SU-DHL-6 (cell line): ENCODE measurements at regions not wholly inside any gene's neighbourhood (a gene's known extent, or its start where the extent isn't known, plus 50 kb on each side); places are given as distances from the start of the nearest gene placed in this dataset.
"Not testable (repeated sequence)": the region's sequence is repeated elsewhere in the genome, so short reads cannot be mapped to it uniquely, and the experiment has no call there.

ENCODE experiments used
- H2AFZ ChIP-seq: fragments of 200-600 bp; sonication (generic); 2 replicates; pipeline ENCODE4 v1.6.1; 2014; ENCODE audit warnings: low read depth, mild to moderate bottlenecking, moderate library complexity, mixed read lengths, antibody characterized with exemption, low read length; ENCODE audit not compliant: severe bottlenecking
- H3F3A ChIP-seq: fragments of 200-600 bp; shearing (Covaris generic); 2 replicates; pipeline ENCODE4 v1.6.0; 2016; ENCODE audit warnings: antibody characterized with exemption, mild to moderate bottlenecking; ENCODE audit not compliant: insufficient read depth
- H3K27ac ChIP-seq: fragments of 200-600 bp; sonication (generic); 2 replicates; pipeline ENCODE4 v1.5.1; 2016; ENCODE audit warnings: low read depth, mild to moderate bottlenecking, low read length, moderate library complexity, mixed read lengths
- H3K27me3 ChIP-seq: fragments of 200-600 bp; sonication (generic), shearing (Covaris generic); 2 replicates; pipeline ENCODE4 v1.6.0; 2014; ENCODE audit warnings: mild to moderate bottlenecking, low read length
- H3K36me3 ChIP-seq: fragments of 200-600 bp; sonication (generic); 2 replicates; pipeline ENCODE4 v1.6.1; 2014; ENCODE audit warnings: mild to moderate bottlenecking, low read length, mixed read lengths
- H3K4me2 ChIP-seq: fragments of 300-600, 200-600 bp; shearing (Covaris generic), sonication (generic); 2 replicates; pipeline ENCODE4 v1.6.0; 2014; ENCODE audit warnings: low read length, low read depth, mild to moderate bottlenecking; ENCODE audit not compliant: poor library complexity, severe bottlenecking
- H3K4me3 ChIP-seq: fragments of 200-600 bp; sonication (generic); 2 replicates; pipeline ENCODE4 v1.5.1; 2014; ENCODE audit warnings: antibody characterized with exemption, low read length, mild to moderate bottlenecking, mixed read lengths; ENCODE audit not compliant: insufficient read depth, poor library complexity, severe bottlenecking
- H3K79me2 ChIP-seq: fragments of 200-600 bp; sonication (generic); 2 replicates; pipeline ENCODE4 v1.6.1; 2014; ENCODE audit warnings: mild to moderate bottlenecking, low read length, moderate library complexity; ENCODE audit not compliant: insufficient read depth
- H3K9ac ChIP-seq: fragments of 200-600 bp; sonication (generic); 2 replicates; pipeline ENCODE4 v1.7.0; 2014; ENCODE audit warnings: mild to moderate bottlenecking, low read length
- H3K9me2 ChIP-seq: fragments of 200-600 bp; sonication (generic); replicated peaks from 2 replicates; pipeline ENCODE4 v1.6.1; 2014; ENCODE audit warnings: low read length; ENCODE audit not compliant: insufficient read depth
- H3K9me3 ChIP-seq: fragments of 200-600 bp; sonication (generic); 2 replicates; pipeline ENCODE4 v1.6.1; 2014; ENCODE audit warnings: low read length, mixed read lengths; ENCODE audit not compliant: insufficient read depth
- H4K20me1 ChIP-seq: fragments of 200-600 bp; sonication (generic); 2 replicates; pipeline ENCODE4 v1.6.1; 2014; ENCODE audit warnings: low read depth, mild to moderate bottlenecking, antibody characterized with exemption, low read length, moderate library complexity, mixed read lengths
- CTCF ChIP-seq: fragments of 200-600 bp; sonication (generic); IDR thresholded peaks from one replicate; pipeline ENCODE4 v1.5.1; 2017; ENCODE audit warnings: antibody characterized with exemption, mild to moderate bottlenecking, low read length, moderate library complexity; ENCODE audit not compliant: insufficient read depth, poor library complexity, severe bottlenecking
- EZH2phosphoT487 ChIP-seq: fragments of 200-600 bp; sonication (generic), shearing (Covaris generic); conservative IDR thresholded peaks from 2 replicates; pipeline ENCODE4 v1.6.1; 2018; ENCODE audit warnings: mild to moderate bottlenecking, antibody characterized with exemption, low read length, moderate library complexity, mixed read lengths

DNA sequence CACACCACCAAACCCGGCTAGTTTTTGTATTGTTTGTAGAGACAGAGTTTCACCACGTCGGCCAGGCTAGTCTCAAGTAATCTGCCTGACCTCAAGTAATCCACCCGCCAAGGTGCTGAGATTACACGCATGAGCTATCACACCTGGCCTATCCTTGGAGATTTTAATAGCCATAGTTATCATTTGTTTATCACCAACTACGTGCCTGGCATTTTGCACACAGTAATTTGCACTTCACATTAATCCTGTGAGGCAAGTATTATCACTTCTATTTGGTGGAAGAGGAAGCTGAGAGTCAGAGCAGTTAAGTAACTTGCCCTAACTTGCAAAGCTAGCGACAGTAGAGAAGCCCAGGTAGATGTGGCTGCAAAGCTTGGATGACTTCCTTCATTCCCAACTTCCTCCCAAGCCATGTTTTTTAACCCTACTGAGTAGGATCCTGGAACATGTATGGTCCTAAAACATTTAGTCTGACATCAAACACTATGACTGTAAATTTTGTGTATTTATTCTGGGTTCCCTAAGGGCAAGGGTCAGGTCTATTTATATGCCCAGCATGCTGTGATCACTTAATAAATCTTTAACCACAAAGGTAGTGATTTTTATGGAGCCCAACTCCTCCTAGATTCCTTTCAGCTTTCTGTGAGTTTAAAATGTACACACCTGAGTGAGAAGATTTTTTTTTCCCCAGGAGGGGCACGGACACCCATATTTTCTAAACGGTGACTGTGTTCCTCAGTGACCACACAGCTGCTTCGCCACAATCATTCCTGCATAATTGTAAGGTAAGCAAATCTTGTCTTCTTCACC lies 100.2 kb upstream of the RAI14 start:
- no peaks in the 10 kb centered on the region for H3K27me3 ChIP-seq
- H3K27ac ChIP-seq: no peak overlapping the region
- H3K9me2 ChIP-seq: no peaks in the 10 kb centered on the region
- no peak overlapping the region for H3K4me3 ChIP-seq
- no peaks in the 10 kb centered on the region for H3K9me3 ChIP-seq
- H3K36me3 ChIP-seq: no peaks in the 10 kb centered on the region
- no peaks in the 10 kb centered on the region for H3F3A ChIP-seq
- no peak overlapping the region for H2AFZ ChIP-seq
- H3K4me2 ChIP-seq: no peak overlapping the region
- H3K79me2 ChIP-seq: no peaks in the 10 kb centered on the region
- H4K20me1 ChIP-seq: no peaks in the 10 kb centered on the region
- no peak overlapping the region for H3K9ac ChIP-seq
- TF ChIP-seq EZH2phosphoT487: no peak
- no peak for TF ChIP-seq CTCF

DNA sequence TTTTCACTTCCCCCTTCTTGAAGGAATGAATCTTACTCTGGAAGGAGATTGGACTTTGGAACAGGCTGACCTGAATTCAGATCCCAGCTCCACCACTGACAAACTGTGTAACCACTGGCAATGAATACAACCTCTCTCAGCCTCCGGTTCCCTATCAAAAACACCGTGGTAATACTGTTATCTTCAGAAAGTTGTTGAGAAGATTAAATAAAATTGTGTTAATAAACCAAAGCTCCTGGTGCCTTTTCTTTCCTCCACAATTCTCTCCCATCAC lies 99.7 kb upstream of the RAI14 start:
- no peaks in the 10 kb centered on the region for H4K20me1 ChIP-seq
- no peak overlapping the region for H3K27ac ChIP-seq
- no peaks in the 10 kb centered on the region for H3K9me2 ChIP-seq
- no peaks in the 10 kb centered on the region for H3F3A ChIP-seq
- H3K4me3 ChIP-seq: no peak overlapping the region
- H3K36me3 ChIP-seq: no peaks in the 10 kb centered on the region
- TF ChIP-seq CTCF (no peak), EZH2phosphoT487 (no peak)
- H3K4me2 ChIP-seq: no peak overlapping the region
- H3K9me3 ChIP-seq: no peaks in the 10 kb centered on the region
- no peak overlapping the region for H3K9ac ChIP-seq
- H3K79me2 ChIP-seq: no peaks in the 10 kb centered on the region
- H2AFZ ChIP-seq: no peak overlapping the region
- H3K27me3 ChIP-seq: no peaks in the 10 kb centered on the region

GRCh38 chr5:34561581-34561980 lies 94.5 kb upstream of the RAI14 start:
- H4K20me1 ChIP-seq, H3F3A ChIP-seq, H3K9ac ChIP-seq, H3K27ac ChIP-seq, H3K9me2 ChIP-seq, H3K4me3 ChIP-seq, H3K9me3 ChIP-seq, H2AFZ ChIP-seq, H3K4me2 ChIP-seq, H3K79me2 ChIP-seq, H3K27me3 ChIP-seq, H3K36me3 ChIP-seq: not testable (repeated sequence)

DNA sequence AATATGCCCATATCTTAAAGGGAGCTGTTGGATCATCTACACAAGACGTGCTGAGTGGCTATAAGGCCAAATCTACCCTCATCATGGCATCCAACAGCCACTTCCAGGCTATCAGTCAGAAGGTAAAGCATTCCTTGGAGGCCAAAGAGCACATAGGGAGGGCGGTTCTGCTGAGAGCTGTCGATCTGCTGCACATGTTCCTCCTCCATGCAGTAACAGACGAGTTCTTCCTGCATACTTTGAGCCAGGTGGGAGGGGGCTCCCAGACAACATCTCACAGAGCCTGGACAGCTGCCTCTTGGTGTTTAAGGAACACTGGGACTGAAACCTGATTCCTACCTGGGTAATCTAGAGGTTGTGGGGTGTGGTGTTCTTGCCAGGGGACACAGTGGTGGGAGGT lies 93.3 kb upstream of the RAI14 start:
- Histone ChIP-seq H2AFZ (no peak overlapping the region), H3F3A (no peaks in the 10 kb centered on the region), H3K27ac (no peak overlapping the region), H3K9me2 (no peaks in the 10 kb centered on the region), H4K20me1 (no peaks in the 10 kb centered on the region), H3K9ac (no peak overlapping the region), H3K9me3 (no peaks in the 10 kb centered on the region), H3K4me2 (no peak overlapping the region), H3K79me2 (no peaks in the 10 kb centered on the region), H3K36me3 (no peaks in the 10 kb centered on the region), H3K4me3 (no peak overlapping the region), H3K27me3 (no peaks in the 10 kb centered on the region)
- TF ChIP-seq EZH2phosphoT487: no peak
- TF ChIP-seq CTCF: no peak
